K562 (cell line): ENCODE measurements at regions not wholly inside any gene's neighbourhood (a gene's known extent, or its start where the extent isn't known, plus 50 kb on each side); places are given as distances from the start of the nearest gene placed in this dataset.

Experiments
- EZH2 ChIP-seq: IDR thresholded peaks from 2 replicates; pipeline ENCODE4 v1.6.1; 2012; ENCODE audit warnings: low read depth, mild to moderate bottlenecking, inconsistent platforms, low read length, borderline replicate concordance
- FIP1L1 ChIP-seq: fragments of 200-400 bp; formaldehyde crosslinking; IDR thresholded peaks from 2 replicates; pipeline ENCODE4 v1.6.1; 2018; ENCODE audit warnings: mild to moderate bottlenecking, low read depth, low read length; ENCODE audit not compliant: poor library complexity, severe bottlenecking
- FOSL1 ChIP-seq: fragments of 200-800 bp; sonication (Bioruptor generic); conservative IDR thresholded peaks from 2 replicates; pipeline ENCODE4 v1.6.1; 2016; ENCODE audit warnings: missing genetic modification characterization, missing compliant biosample characterization
- YBX1 ChIP-seq: fragments of 450-650 bp; IDR thresholded peaks from 2 replicates; pipeline ENCODE4 v1.7.1; 2016; ENCODE audit warnings: mild to moderate bottlenecking
- ZSCAN29 ChIP-seq: fragments of 450-650 bp; IDR thresholded peaks from 2 replicates; pipeline ENCODE4 v1.6.1; 2017

GRCh38 chr4:138045036-138045435 lies 197.1 kb downstream of the SLC7A11 start:
- no peak for TF ChIP-seq FOSL1 (tag)
- no peak for TF ChIP-seq FIP1L1
- no peak for TF ChIP-seq YBX1
- no peak for TF ChIP-seq EZH2
- no peak for TF ChIP-seq ZSCAN29
